HCT116 (cell line): ENCODE measurements at regions not wholly inside any gene's neighbourhood (a gene's known extent, or its start where the extent isn't known, plus 50 kb on each side); places are given as distances from the start of the nearest gene placed in this dataset.

Experiments
- ATAC-seq: fragments of 200-7000 bp; cut with Tn5 transposase; 2 replicates; pipeline ENCODE4 v1.9.1; 2020; ENCODE audit warnings: mild to moderate bottlenecking, moderate library complexity
- BruUV-seq: library from RNA; stranded (reverse); fragments of 400-500 nt; replicated peaks from 2 replicates; lab custom pipeline; 2021; lab: Mats Ljungman, UMichigan
- CTCF ChIA-PET: fragments of 300-600 bp; sonication (Branson Sonifier 250); formaldehyde crosslinking; loops from one replicate; lab custom pipeline; 2021; ENCODE audit warnings: antibody characterized with exemption; lab: Charles Lee
- POLR2A ChIA-PET: fragments of 300-600, 350-600 bp; sonication (Branson Sonifier 250); formaldehyde crosslinking; loops from one replicate; lab custom pipeline; 2021; ENCODE audit warnings: antibody characterized with exemption; lab: Charles Lee
- RAD21 ChIA-PET, 2 experiments: fragments of 300-600 bp; sonication (Branson Sonifier 250); formaldehyde crosslinking; loops; one replicate each; lab custom pipeline; 2023; ENCODE audit warnings: low total read pairs in 2 of 2; ENCODE audit not compliant: uncharacterized antibody in 2 of 2, unreplicated experiment in 2 of 2, low non-redundant PET in 1 of 2; lab: Charles Lee
- DNase-seq: peaks from one replicate; pipeline ENCODE4 v3.0.0-alpha.2; 2010; ENCODE audit warnings: low read depth, low spot score
- H2AFZ ChIP-seq: fragments of 200-600 bp; shearing (Covaris generic), sonication (generic); 2 replicates; pipeline ENCODE4 v1.6.1; 2017; ENCODE audit warnings: low read depth, mixed run types, mixed read lengths, antibody characterized with exemption, low read length; ENCODE audit not compliant: poor library complexity, severe bottlenecking
- H3K27ac ChIP-seq: 2 replicates; pipeline ENCODE4 v1.5.1; 2012; ENCODE audit warnings: low read depth, low read length
- H3K27me3 ChIP-seq: fragments of 200-600 bp; sonication (generic); 2 replicates; pipeline ENCODE4 v1.6.1; 2016; ENCODE audit warnings: mixed run types, low read length, mixed read lengths; ENCODE audit not compliant: insufficient read depth
- H3K36me3 ChIP-seq, 2 experiments: fragments of 200-500 bp in 1 of 2; fragments of 200-600 bp in 1 of 2; sonication (Bioruptor generic) in 1 of 2; sonication (generic) in 1 of 2; 2 replicates each; pipeline versions ENCODE4 v1.5.1 to v1.6.1; 2014 to 2016; ENCODE audit warnings: low read length in 2 of 2, inconsistent platforms in 1 of 2, mixed read lengths in 1 of 2, mixed run types in 1 of 2; ENCODE audit not compliant: insufficient read depth in 2 of 2, control insufficient read depth in 1 of 2
- H3K4me1 ChIP-seq, 2 experiments: fragments of 200-600 bp in 1 of 2; sonication (generic) in 1 of 2; 2 replicates each; pipeline versions ENCODE4 v1.5.1 to v1.6.1; 2012 to 2017; ENCODE audit warnings: low read length in 2 of 2, inconsistent platforms in 1 of 2, mild to moderate bottlenecking in 1 of 2, mixed read lengths in 1 of 2, mixed run types in 1 of 2, moderate library complexity in 1 of 2; ENCODE audit not compliant: insufficient read depth in 2 of 2, control insufficient read depth in 1 of 2
- H3K4me2 ChIP-seq: fragments of 200-600 bp; sonication (generic); 2 replicates; pipeline ENCODE4 v1.6.1; 2017; ENCODE audit warnings: mixed run types, low read length, mixed read lengths
- H3K4me3 ChIP-seq, 2 experiments: fragments of 200-600 bp in 1 of 2; sonication (generic) in 1 of 2; replicated peaks in 1 of 2; 2 replicates each; pipeline ENCODE4 v1.5.1; 2011 to 2016; ENCODE audit warnings: low read length in 2 of 2, control low read depth in 1 of 2, low read depth in 1 of 2, mild to moderate bottlenecking in 1 of 2, mixed read lengths in 1 of 2, mixed run types in 1 of 2
- H3K79me2 ChIP-seq: fragments of 200-600 bp; sonication (generic); 2 replicates; pipeline ENCODE4 v1.6.1; 2017; ENCODE audit warnings: mild to moderate bottlenecking, mixed run types, low read length, moderate library complexity, mixed read lengths; ENCODE audit not compliant: insufficient read depth
- H3K9ac ChIP-seq: fragments of 200-600 bp; sonication (generic); 2 replicates; pipeline ENCODE4 v1.6.1; 2016; ENCODE audit warnings: low read length, mixed read lengths
- H3K9me2 ChIP-seq: fragments of 200-600 bp; sonication (generic), shearing (Covaris generic); 2 replicates; pipeline ENCODE4 v1.6.1; 2017; ENCODE audit warnings: mixed run types, mild to moderate bottlenecking, moderate library complexity; ENCODE audit not compliant: insufficient read depth
- H3K9me3 ChIP-seq, 2 experiments: fragments of 200-500 bp in 1 of 2; fragments of 200-600 bp in 1 of 2; sonication (Bioruptor generic) in 1 of 2; sonication (generic) in 1 of 2; 2 replicates each; pipeline ENCODE4 v1.6.1; 2014 to 2017; ENCODE audit warnings: low read length in 2 of 2, mixed read lengths in 2 of 2, inconsistent platforms in 1 of 2, low read depth in 1 of 2, mild to moderate bottlenecking in 1 of 2, mixed run types in 1 of 2, moderate library complexity in 1 of 2; ENCODE audit not compliant: control insufficient read depth in 1 of 2, insufficient read depth in 1 of 2
- H4K20me1 ChIP-seq: fragments of 200-600 bp; sonication (generic), shearing (Covaris generic); 2 replicates; pipeline ENCODE4 v1.6.1; 2017; ENCODE audit warnings: mixed run types, mild to moderate bottlenecking, moderate library complexity; ENCODE audit not compliant: insufficient read depth
- CBX3 ChIP-seq: IDR thresholded peaks from 2 replicates; pipeline ENCODE4 v1.6.1; 2012; ENCODE audit warnings: low read depth
- CEBPB ChIP-seq: IDR thresholded peaks from 2 replicates; pipeline ENCODE4 v1.6.1; 2012; ENCODE audit warnings: low read depth
- EGR1 ChIP-seq: IDR thresholded peaks from 2 replicates; pipeline ENCODE4 v1.6.1; 2012; ENCODE audit warnings: low read depth
- ELF1 ChIP-seq: IDR thresholded peaks from 2 replicates; pipeline ENCODE4 v1.6.1; 2012; ENCODE audit warnings: low read depth, borderline replicate concordance
- EZH2 ChIP-seq: fragments of 200-600 bp; sonication (generic); IDR thresholded peaks from 2 replicates; pipeline ENCODE4 v1.6.1; 2017; ENCODE audit warnings: antibody characterized with exemption, mixed run types
- POLR2A ChIP-seq: IDR thresholded peaks from 2 replicates; pipeline ENCODE4 v1.7.0; 2011; ENCODE audit warnings: borderline replicate concordance; ENCODE audit not compliant: insufficient read depth, insufficient read length; ENCODE audit errors: extremely low read depth
- REST ChIP-seq: IDR thresholded peaks from 2 replicates; pipeline ENCODE4 v1.6.1; 2012; ENCODE audit warnings: low read depth
- SIN3A ChIP-seq: IDR thresholded peaks from 2 replicates; pipeline ENCODE4 v1.6.1; 2012; ENCODE audit warnings: low read depth
- SP1 ChIP-seq: IDR thresholded peaks from 2 replicates; pipeline ENCODE4 v1.6.1; 2012; ENCODE audit warnings: low read depth
- ZFX ChIP-seq: fragments of 450-650 bp; IDR thresholded peaks from 2 replicates; pipeline ENCODE4 v1.6.1; 2017
- intact Hi-C: fragments of 100-400 bp; cut with micrococcal nuclease; formaldehyde crosslinking; loops from 2 replicates; pipeline ENCODE4 v1.10.0; 2022

GRCh38 chr3:61497463-61497862, 63.9 kb upstream of the PTPRG start (continued):
- no peak for TF ChIP-seq REST
- TF ChIP-seq, all 23 proteins: peak for 0

GRCh38 chr3:61505197-61505596, 56.2 kb upstream of the PTPRG start:
- H3K4me3 ChIP-seq = no peak overlapping the region
- no peak overlapping the region for H3K9ac ChIP-seq
- no peaks in the 10 kb centered on the region for H3K36me3 ChIP-seq
- no peak overlapping the region for H3K4me2 ChIP-seq
- no TSS peak for BruUV-seq
- CTCF ChIA-PET = no interaction called here
- no peaks in the 10 kb centered on the region for H3K4me1 ChIP-seq
- RAD21 ChIA-PET = no interaction called here
- no peaks in the 10 kb centered on the region for H3K79me2 ChIP-seq
- DNase-seq (no peak), ATAC-seq (no peak)
- no peaks in the 10 kb centered on the region for H3K9me2 ChIP-seq
- POLR2A ChIA-PET = no interaction called here
- no peak overlapping the region for H3K27ac ChIP-seq
- no peaks in the 10 kb centered on the region for H3K27me3 ChIP-seq
- H3K9me3 ChIP-seq = no peaks in the 10 kb centered on the region
- intact Hi-C loops = no loop called here
- H4K20me1 ChIP-seq = no peaks in the 10 kb centered on the region
- H2AFZ ChIP-seq = no peak overlapping the region
- TF ChIP-seq POLR2A (no peak), SIN3A (no peak), ZFX (no peak), CBX3 (no peak), CEBPB (no peak), SP1 (no peak), EGR1 (no peak), ELF1 (no peak), EZH2 (no peak)
